NCI-H1417 treated with DMSO at 0.1 percent for 48 hours (cell line): ENCODE measurements at regions not wholly inside any gene's neighbourhood (a gene's known extent, or its start where the extent isn't known, plus 50 kb on each side); places are given as distances from the start of the nearest gene placed in this dataset.

ENCODE experiments used
- DNase-seq: peaks from one replicate; lab custom pipeline; 2025; lab: John Stamatoyannopoulos, UW

- no peak for DNase-seq
Measured at GRCh38 chr12:76611533-76611932, 52.0 kb upstream of the OSBPL8 start.

DNA sequence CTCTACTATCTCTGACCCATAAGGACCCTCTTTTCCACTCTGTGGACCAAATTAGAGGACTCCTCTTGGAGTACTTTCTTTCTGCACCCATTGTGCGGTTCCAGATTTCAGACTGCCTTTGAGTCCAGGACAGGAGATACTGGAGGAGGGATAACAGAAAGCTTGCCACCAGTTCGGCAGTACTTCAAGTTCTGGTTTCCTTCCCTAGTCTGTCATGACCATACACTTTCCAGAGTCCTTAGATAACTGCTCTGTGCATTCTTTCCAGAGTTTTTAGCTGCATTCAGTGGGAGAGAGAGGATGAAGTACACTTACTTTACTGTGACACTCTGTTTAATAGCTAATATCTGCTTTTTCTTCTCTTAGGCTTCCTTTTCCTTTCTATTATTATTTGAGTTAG lies 54.8 kb upstream of the OSBPL8 start:
- no peak for DNase-seq

GRCh38 chr12:76618031-76618430 lies 58.5 kb upstream of the OSBPL8 start:
- DNase-seq, result no peak

- peak; percentile 57 for DNase-seq
Measured at GRCh38 chr12:76621582-76622024, 62.0 kb upstream of the OSBPL8 start.

DNA sequence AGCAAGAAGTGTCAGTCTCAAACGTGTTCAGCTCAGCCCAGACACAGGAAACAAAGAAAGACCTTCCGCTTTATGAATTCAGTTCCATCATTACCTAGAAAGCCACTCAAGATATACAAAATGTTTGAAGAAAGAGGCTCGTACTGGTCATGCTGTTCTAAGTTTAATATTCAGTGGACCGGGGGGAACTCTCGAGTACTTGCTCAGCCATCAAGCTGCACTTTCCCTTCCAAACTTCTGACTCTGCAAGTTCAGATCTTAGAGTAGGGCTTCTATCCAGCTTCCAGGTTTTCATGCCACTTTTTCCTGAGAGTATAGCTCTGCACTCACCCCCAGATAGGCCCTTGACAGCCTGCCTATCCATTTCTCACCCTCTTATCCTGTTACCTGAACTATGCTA lies 62.8 kb upstream of the OSBPL8 start:
- DNase-seq, result no peak

GRCh38 chr12:76622915-76623314 lies 63.3 kb upstream of the OSBPL8 start:
- no peak for DNase-seq

- DNase-seq, result no peak
Measured at GRCh38 chr12:76623931-76624330, 64.4 kb upstream of the OSBPL8 start.

GRCh38 chr12:76627346-76628135 lies 68.0 kb upstream of the OSBPL8 start:
- DNase-seq, result no peak

- no peak for DNase-seq
Measured at GRCh38 chr12:76628745-76629144, 69.2 kb upstream of the OSBPL8 start.

DNA sequence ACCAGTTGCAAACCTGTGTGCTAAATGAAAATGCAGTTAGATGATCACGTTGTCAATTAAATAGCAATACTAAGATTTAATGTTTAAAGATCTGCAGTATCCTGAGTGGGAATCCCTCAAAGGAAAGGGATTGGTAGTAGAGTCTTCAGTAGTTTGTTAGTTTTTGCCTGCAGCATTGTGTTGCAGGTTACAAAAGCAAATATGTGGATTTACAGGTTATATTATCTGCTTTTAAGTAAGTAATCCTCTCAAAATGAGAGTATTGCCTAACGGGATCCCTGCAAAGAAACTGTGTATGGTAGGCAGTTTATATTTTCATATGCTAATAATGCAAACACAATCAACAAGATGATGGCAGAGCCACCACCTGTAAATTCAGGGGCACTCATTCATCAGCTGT lies 72.2 kb upstream of the OSBPL8 start:
- no peak for DNase-seq

GRCh38 chr12:76633415-76633814 lies 73.8 kb upstream of the OSBPL8 start:
- no peak for DNase-seq

GRCh38 chr12:76634133-76634532 lies 74.6 kb upstream of the OSBPL8 start:
- DNase-seq, result no peak

- DNase-seq, result no peak
Measured at GRCh38 chr12:76636121-76636692, 76.6 kb upstream of the OSBPL8 start.

DNA sequence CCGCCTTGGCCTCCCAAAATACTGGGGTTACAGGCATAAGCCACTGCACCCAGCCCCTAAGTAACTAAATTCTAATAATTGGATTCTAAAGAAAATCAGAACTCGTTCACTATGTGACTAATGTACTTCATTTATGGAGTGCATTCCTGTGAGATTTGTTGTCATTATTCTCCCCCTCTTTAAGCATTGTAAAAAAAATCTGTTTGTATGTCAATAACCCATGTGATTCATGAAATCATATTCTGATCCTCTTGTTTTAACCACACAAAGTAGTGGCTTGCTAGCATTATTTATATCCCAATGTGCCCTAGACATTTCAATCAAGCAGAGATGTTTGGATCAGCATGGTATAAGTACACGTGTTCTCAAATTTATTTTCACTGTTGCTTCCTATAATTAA lies 78.2 kb upstream of the OSBPL8 start:
- no peak for DNase-seq

DNA sequence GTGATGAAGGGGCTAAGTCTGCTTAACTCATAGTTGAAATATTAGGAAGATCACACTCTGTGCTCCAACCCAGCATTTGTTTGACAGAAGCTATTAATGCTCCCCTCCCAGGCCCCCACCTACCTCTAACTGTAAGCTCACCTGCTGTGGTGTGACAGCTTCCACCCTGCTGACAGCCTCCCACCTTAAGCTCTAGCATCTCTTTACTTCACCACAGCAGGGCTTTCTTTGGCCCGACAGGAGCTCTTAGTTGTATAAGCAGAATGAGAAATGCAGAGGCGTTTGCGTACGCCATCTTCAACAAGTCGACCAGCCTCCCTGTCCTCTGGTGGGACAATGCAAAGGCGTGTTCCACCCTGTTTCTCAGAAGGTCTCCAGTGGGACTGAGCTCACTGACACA lies 80.1 kb upstream of the OSBPL8 start:
- no peak for DNase-seq

- DNase-seq, result no peak
Measured at GRCh38 chr12:76641073-76641472, 81.5 kb upstream of the OSBPL8 start.

- no peak for DNase-seq
Measured at GRCh38 chr12:76641961-76642360, 82.4 kb upstream of the OSBPL8 start.

DNA sequence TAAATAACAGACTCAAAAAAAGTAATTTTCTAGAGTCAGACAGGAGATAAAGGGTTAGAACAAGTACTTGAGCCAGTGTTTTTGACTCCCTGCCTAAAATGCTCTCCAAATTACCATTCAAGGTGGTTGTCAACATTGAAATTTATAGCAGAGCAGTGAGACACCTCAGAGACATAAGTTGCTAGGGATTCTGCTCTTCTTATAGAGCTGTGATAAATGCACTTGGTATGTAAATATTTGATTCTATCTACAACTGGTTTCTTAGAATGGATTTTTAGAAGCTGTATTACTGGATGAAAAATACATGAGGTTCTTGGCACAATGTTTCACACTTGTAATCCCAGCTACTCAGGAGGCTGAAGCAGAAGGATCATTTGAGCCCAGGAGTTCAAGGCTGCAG lies 83.9 kb upstream of the OSBPL8 start:
- no peak for DNase-seq

DNA sequence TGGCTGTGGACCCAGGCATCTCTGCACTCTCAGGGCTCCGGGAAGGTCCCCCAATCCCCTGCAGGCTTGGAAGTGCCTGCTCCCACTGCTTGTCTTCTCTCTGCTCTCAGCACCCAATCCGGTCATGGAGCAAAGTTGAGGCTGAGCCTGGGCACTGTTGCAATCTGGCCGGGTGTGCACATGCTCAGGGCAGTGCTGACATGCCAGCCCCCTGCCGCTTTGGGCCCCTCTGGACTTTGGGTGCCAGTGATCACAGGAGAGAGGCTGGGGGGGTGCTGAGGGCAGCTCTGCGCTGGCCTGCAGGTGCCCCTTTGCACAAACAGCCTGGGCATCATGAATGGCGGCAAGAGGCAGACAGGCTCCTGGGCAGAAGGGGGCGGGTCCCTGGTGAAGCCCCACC lies 85.4 kb upstream of the OSBPL8 start:
- no peak for DNase-seq

GRCh38 chr12:76645934-76646333 lies 86.4 kb upstream of the OSBPL8 start:
- no peak for DNase-seq

DNA sequence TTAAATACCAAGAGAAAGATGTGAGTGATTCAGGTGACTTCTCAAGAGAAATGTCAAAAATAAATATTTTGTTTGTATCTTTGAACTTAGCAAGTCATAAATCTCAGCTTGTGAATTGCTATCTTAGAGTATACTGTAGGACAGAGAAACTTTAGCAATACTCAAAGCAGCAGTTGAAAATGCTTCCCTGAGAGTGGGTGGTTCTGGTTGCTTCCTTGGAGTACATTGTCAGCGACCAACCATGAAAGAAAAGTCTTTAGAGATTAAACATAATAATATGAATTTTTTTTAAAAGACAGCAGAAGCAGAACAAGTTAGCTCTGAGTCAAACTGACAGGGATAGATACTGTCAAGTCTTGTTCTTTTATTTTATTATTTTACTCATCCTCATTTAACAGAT lies 86.8 kb upstream of the OSBPL8 start:
- no peak for DNase-seq

DNA sequence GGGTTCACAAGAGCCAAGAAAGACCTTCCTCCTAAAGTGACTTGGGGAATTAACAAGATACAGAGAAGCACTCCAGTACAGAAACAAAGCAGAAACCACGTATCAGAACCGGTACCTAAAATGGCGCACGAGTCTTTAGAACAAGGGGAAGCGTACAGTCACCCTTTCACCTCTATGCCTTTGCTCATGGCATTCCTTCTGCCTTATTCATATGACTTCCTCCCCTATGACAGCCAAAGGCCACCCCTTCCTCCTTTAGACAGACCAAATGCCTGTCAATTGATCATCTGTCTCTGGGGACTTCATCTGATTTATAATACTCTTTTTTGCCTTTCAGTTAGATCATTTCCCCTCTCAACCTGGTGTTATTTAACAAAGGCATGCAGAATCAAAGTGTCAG lies 89.5 kb upstream of the OSBPL8 start:
- DNase-seq, result no peak

DNA sequence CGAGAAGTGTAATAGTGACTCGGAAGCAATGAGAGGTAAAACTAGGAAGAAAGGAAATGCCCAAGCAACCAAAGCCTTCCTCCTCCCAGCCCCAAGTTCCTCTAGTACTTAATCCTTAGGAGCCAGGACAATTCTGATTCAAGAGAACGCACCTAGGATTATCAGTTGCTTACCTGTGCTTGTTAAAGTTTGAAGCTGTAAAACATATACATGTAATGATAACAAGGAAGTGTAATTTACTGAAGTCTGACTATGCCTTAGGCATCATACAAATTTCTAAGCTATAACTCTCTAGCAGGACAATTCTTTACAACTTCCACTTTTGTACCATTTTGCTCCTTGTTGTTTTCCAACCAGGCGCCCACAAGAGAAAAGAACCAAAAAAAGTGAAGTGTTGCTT lies 92.8 kb upstream of the OSBPL8 start:
- no peak for DNase-seq

DNA sequence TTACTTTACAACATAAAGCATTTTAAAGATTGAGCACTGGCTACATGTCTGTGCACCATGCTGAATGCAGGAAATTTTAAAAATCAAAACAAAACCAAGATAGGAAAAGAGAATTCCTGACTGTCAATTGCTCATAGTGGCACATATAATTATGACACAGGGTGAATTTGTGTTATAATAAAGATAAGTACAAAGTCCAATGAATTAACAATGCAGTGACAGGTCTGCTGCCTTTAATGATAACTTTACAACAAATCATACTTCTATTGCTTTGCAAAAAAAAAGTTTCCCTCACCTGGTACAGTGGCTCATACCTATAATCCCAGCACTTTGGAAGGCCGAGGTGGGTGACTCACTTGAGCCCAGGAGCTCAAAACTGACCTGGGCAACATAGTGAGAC lies 93.8 kb upstream of the OSBPL8 start:
- no peak for DNase-seq
